Hindlimb muscle (tissue), 1 donor: ENCODE measurements at regions not wholly inside any gene's neighbourhood (a gene's known extent, or its start where the extent isn't known, plus 50 kb on each side); places are given as distances from the start of the nearest gene placed in this dataset.

ENCODE experiments used
- DNase-seq: peaks from one replicate; pipeline ENCODE4 v3.0.0-alpha.2; 2013

GRCh38 chr10:78953113-78953798 lies 115.5 kb upstream of the ZMIZ1 start:
- no peak for DNase-seq

DNA sequence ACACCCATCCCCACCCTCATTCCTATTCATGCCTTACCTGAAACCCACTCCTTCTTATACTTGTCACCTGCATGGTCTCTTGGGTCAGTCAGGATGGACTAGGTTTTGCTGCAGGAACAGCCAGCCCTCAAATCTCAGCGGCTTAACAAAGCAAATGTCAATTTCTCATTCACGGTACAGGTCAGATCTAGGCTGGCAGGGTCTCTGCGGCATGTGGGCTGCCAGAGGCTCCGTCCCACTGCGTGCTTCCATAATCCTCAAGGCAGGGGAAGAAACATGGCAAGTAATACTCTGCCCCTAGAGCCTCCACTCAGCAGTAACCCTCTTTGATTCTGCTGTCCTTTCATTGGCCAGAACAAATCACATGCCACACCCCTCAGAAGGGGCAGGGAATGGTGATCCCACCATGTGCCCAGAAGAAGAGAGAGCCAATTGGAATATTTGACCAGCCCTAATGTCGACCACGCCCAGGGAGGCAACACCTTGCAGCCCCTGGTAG lies 114.9 kb upstream of the ZMIZ1 start:
- DNase-seq, result no peak

GRCh38 chr10:78954689-78955088 lies 114.1 kb upstream of the ZMIZ1 start:
- no peak for DNase-seq

DNA sequence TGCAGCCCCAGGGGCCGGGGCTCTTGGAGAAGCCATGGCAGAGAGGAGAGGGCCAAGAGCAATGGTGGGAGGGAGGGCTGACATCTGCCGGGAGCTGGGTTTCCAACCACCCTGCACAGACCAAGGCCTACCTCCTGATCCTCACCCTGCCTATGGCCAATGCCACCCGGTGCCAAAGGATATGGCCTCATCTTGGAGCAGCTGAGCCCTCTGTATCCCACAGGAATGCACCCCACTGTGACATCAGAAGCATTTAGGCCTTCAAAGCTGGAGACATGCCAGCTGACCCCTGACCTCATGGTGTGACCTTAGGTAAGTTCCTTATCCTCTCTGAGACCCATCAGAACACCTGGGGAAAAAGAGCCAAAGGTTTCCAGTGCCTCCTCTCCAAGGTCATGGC lies 113.6 kb upstream of the ZMIZ1 start:
- DNase-seq, result no peak

GRCh38 chr10:78956391-78956790 lies 112.4 kb upstream of the ZMIZ1 start:
- DNase-seq, result no peak

- no peak for DNase-seq
Observed at GRCh38 chr10:78957471-78958039, 111.2 kb upstream of the ZMIZ1 start.

GRCh38 chr10:78959217-78959923 lies 109.4 kb upstream of the ZMIZ1 start:
- no peak for DNase-seq

DNA sequence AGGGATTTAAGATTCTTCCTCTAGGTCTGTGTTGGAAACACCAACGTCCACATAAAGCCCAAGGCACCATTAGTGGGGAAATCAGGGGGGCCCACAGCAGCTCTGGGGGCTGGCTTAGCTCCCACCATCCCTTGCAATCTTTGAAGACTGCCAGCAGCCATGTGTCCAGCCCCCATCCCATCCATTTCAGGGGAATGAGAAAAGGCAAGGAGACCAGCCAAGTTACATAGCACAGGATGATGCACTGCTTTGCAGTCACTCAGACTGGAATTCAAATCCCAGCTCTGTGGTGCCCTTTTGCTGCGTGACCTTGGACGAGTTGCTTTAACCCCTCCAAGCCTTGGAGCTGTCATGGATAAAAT lies 108.9 kb upstream of the ZMIZ1 start:
- no peak for DNase-seq

DNA sequence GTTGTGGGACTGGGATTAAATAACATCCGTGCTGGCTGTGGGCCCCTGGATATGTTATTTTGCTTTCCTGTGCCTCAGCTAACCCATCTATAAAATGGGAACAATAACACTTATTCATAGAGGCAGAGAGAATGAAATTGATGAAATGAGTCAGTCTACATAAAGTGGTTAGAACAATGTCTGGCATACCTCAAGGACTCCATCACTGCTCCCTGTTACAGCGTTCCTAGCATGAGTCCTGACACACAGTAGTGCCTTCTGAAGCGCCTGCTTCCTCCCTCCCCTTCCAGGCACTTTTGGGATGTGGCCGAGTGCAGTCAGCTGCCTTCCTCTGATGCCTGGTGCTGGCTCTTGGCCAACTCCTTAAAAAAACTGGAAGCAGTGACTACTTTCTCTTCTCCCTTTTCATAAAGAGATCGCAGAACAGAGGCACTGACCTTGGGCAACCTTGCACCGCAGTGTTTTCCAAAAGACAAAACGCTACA lies 108.4 kb upstream of the ZMIZ1 start:
- DNase-seq, result peak; percentile 64

GRCh38 chr10:78961760-78962159 lies 107.0 kb upstream of the ZMIZ1 start:
- no peak for DNase-seq

- DNase-seq, result no peak
Observed at GRCh38 chr10:78963074-78964034, 105.4 kb upstream of the ZMIZ1 start.

DNA sequence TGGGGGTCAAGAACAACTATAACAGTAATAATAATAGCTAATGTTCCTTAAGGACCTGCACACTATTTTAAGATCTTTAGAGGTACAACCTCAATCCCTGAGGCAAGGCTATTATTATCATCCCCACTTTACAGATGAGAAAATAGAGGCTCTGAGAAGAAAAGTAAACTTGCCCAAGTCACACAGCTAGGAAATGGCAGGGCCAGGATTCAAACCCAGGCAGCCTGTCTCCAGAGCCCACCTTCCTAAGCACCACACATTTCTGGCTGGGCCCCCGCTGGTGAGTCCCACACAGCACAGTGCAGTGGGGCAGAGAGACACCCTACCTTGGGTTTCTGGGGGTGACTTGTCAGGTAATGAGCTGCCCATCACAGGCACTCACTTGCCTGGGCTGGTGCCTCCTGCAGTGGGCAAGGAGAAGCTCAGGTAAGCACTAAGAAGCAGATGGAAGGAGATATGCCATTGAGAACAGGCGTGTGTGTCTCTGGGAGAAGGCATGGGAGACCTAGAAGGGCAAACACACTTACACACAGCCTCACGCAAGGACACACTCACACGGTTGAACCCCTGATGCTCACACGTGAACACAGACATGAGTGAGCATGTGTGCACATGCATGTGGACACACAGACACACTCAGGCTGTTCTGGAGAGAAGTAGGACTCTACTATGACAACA lies 104.4 kb upstream of the ZMIZ1 start:
- no peak for DNase-seq

GRCh38 chr10:78964952-78965633 lies 103.7 kb upstream of the ZMIZ1 start:
- no peak for DNase-seq

GRCh38 chr10:78966182-78966787 lies 102.5 kb upstream of the ZMIZ1 start:
- no peak for DNase-seq

DNA sequence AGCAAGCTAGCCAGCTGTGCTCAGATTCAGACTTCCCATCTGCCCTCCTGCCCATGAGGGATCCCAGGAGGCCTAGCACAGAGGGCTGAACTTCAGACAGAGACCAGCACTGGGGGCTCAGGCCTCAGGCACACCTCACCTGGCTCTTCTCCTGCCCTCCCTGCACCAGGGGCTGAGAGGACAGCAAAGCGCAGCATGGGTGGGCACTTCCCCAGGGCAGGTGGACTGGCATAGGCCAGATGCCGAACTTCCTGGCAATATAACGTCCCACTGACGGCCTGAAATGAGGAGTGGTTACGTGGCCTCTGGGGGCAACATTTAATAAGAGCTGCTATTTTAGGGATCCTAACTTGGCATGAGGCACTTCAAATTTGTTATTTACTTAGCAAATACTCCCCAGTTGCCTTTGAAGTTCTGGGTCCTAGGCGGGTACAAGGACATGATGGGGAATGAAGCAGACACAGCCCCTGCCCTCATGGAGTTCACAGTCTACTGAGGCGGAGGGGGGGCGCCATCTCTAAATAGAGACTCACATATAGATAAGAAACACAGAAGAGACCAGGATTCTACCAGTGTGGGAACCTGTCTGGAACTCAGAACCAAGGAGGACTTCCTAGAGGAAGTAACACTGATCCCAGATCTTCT lies 101.8 kb upstream of the ZMIZ1 start:
- DNase-seq, result no peak

- DNase-seq, result no peak
Observed at GRCh38 chr10:78968300-78968942, 100.3 kb upstream of the ZMIZ1 start.

- DNase-seq, result no peak
Observed at GRCh38 chr10:78968943-78969342, 99.8 kb upstream of the ZMIZ1 start.

GRCh38 chr10:78969719-78970118 lies 99.0 kb upstream of the ZMIZ1 start:
- DNase-seq, result no peak

GRCh38 chr10:78970261-78970660 lies 98.5 kb upstream of the ZMIZ1 start:
- no peak for DNase-seq
